Endodermal cell (in vitro differentiated cells): ENCODE measurements at regions not wholly inside any gene's neighbourhood (a gene's known extent, or its start where the extent isn't known, plus 50 kb on each side); places are given as distances from the start of the nearest gene placed in this dataset.

Experiments
- DNase-seq: peaks from one replicate; pipeline ENCODE4 v3.0.0-alpha.2; 2017
- H3K27ac ChIP-seq: 2 replicates; pipeline ENCODE4 v1.5.1; 2013; ENCODE audit warnings: mild to moderate bottlenecking, low read depth, low read length, moderate library complexity
- H3K27me3 ChIP-seq: 2 replicates; pipeline ENCODE4 v1.6.1; 2013; ENCODE audit warnings: mild to moderate bottlenecking, low read length, moderate library complexity; ENCODE audit not compliant: insufficient read depth, control insufficient read depth, poor library complexity, severe bottlenecking
- H3K36me3 ChIP-seq: 2 replicates; pipeline ENCODE4 v1.7.0; 2013; ENCODE audit warnings: mild to moderate bottlenecking, low read length, moderate library complexity; ENCODE audit not compliant: control insufficient read depth, insufficient read depth
- H3K4me1 ChIP-seq: one replicate; pipeline ENCODE4 v1.7.0; 2013; ENCODE audit warnings: low read length; ENCODE audit not compliant: control insufficient read depth, insufficient read depth
- H3K4me3 ChIP-seq: 2 replicates; pipeline ENCODE4 v1.5.1; 2013; ENCODE audit warnings: mild to moderate bottlenecking, low read length, moderate library complexity
- H3K9ac ChIP-seq: 2 replicates; pipeline ENCODE4 v1.6.1; 2013; ENCODE audit warnings: mild to moderate bottlenecking, low read length, moderate library complexity; ENCODE audit not compliant: poor library complexity, severe bottlenecking; ENCODE audit errors: extremely low read depth
- H3K9me3 ChIP-seq: 2 replicates; pipeline ENCODE4 v1.6.1; 2013; ENCODE audit warnings: mild to moderate bottlenecking, low read length, moderate library complexity; ENCODE audit not compliant: control insufficient read depth
- H3K27ac Mint-ChIP-seq: 2 replicates; pipeline ENCODE4 v1.8.0; 2020; ENCODE audit warnings: mixed read lengths
- H3K27me3 Mint-ChIP-seq: 2 replicates; pipeline ENCODE4 v1.8.0; 2021; ENCODE audit warnings: mild to moderate bottlenecking, mixed read lengths; ENCODE audit not compliant: insufficient read depth
- H3K36me3 Mint-ChIP-seq: 2 replicates; pipeline ENCODE4 v1.8.0; 2020; ENCODE audit warnings: low read depth, mixed read lengths
- H3K4me1 Mint-ChIP-seq: 2 replicates; pipeline ENCODE4 v1.8.0; 2020; ENCODE audit warnings: mixed read lengths
- H3K4me3 Mint-ChIP-seq: 2 replicates; pipeline ENCODE4 v1.8.0; 2020; ENCODE audit warnings: mild to moderate bottlenecking, moderate library complexity, mixed read lengths
- H3K9me3 Mint-ChIP-seq: 2 replicates; pipeline ENCODE4 v1.8.0; 2020; ENCODE audit warnings: mild to moderate bottlenecking, mixed read lengths
- WGBS, 2 experiments: methylation state at CpG; one replicate each; pipeline versions ENCODE4 v1.1.5 to v1.1.7; 2013; ENCODE audit warnings: missing lambda C conversion rate in 2 of 2, mixed read lengths in 1 of 2; ENCODE audit not compliant: insufficient coverage in 1 of 2, insufficient read length in 1 of 2; 5-methylcytosine and 5-hydroxymethylcytosine counted together
- TF ChIP-seq, protein P1 (sequence below): fragments of 200-600 bp; sonication (generic); conservative IDR thresholded peaks from 2 replicates; pipeline ENCODE4 v1.5.0; 2021; ENCODE audit warnings: antibody characterized with exemption, mild to moderate bottlenecking

DNA sequence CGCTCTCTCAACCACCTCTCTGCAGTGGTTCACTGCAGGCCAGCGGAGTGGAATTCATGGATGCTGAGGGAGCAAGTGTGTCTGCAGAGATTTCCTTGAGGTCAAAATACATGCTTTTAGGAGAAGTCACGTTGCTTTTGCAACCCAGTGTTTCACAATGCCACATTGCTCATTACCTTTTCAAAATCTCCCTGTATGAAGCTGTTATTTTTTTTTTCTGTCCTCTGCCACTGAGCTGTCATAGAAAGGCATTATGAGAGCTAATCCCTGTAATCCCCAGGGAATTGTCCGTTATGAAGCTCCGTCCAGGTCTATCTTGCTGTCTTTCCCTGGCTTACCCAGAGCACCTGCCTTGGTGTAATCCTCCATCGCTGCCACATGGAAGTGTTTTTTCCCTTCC is 60.5 kb upstream of the SLC22A23 start:
- Mint-ChIP-seq H3K27ac (no peak overlapping the region), H3K27me3 (peaks cover 19% of the 10 kb centered on the region), H3K4me1 (peaks cover 2% of the 10 kb centered on the region), H3K4me3 (no peak overlapping the region), H3K9me3 (peaks cover 3% of the 10 kb centered on the region), H3K36me3 (no peaks in the 10 kb centered on the region)
- no peak for DNase-seq
- H3K27me3 ChIP-seq = no peaks in the 10 kb centered on the region
- no peak overlapping the region for H3K4me3 ChIP-seq
- peaks cover 2% of the 10 kb centered on the region for H3K4me1 ChIP-seq
- H3K36me3 ChIP-seq = no peaks in the 10 kb centered on the region
- H3K9ac ChIP-seq = no peak overlapping the region
- peaks cover 6% of the 10 kb centered on the region for H3K9me3 ChIP-seq
- WGBS, 2 experiments = 93 to 98% methylated on average over 5 to 6 of the region's 6 CpGs
- no peak overlapping the region for H3K27ac ChIP-seq
- TF ChIP-seq, protein P1, sequence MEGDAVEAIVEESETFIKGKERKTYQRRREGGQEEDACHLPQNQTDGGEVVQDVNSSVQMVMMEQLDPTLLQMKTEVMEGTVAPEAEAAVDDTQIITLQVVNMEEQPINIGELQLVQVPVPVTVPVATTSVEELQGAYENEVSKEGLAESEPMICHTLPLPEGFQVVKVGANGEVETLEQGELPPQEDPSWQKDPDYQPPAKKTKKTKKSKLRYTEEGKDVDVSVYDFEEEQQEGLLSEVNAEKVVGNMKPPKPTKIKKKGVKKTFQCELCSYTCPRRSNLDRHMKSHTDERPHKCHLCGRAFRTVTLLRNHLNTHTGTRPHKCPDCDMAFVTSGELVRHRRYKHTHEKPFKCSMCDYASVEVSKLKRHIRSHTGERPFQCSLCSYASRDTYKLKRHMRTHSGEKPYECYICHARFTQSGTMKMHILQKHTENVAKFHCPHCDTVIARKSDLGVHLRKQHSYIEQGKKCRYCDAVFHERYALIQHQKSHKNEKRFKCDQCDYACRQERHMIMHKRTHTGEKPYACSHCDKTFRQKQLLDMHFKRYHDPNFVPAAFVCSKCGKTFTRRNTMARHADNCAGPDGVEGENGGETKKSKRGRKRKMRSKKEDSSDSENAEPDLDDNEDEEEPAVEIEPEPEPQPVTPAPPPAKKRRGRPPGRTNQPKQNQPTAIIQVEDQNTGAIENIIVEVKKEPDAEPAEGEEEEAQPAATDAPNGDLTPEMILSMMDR = no peak

DNA sequence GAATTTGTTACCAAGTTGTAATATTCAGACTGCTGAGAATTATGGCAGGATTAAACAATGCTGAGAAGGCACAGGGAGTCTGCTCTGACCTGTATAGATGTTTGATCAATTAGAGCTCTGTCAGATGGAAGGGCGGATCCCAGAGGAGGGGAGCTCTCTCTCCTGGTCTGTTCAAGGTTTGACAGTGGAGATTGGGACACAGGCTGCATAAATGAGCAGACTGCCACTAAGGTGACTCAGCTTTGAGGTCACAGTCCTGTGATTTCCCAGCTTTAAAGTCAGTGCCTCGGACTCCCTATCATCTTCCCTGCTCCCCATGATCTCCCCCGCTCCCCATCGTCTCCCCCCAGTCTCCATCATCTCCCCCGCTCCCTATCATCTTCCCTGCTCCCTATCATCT is 59.2 kb upstream of the SLC22A23 start:
- Mint-ChIP-seq H3K4me1 (peaks cover 12% of the 10 kb centered on the region), H3K27ac (no peak overlapping the region), H3K9me3 (peaks cover 3% of the 10 kb centered on the region), H3K36me3 (no peaks in the 10 kb centered on the region), H3K27me3 (peaks cover 19% of the 10 kb centered on the region), H3K4me3 (no peak overlapping the region)
- H3K27me3 ChIP-seq = no peaks in the 10 kb centered on the region
- H3K36me3 ChIP-seq = no peaks in the 10 kb centered on the region
- WGBS, 2 experiments = 82 to 94% methylated on average over 2 to 5 of the region's 5 CpGs
- H3K9me3 ChIP-seq = peaks cover 6% of the 10 kb centered on the region
- H3K4me3 ChIP-seq = no peak overlapping the region
- TF ChIP-seq, protein P1 = no peak
- DNase-seq = no peak
- no peak overlapping the region for H3K9ac ChIP-seq
- no peak overlapping the region for H3K27ac ChIP-seq
- H3K4me1 ChIP-seq = peaks cover 8% of the 10 kb centered on the region

DNA sequence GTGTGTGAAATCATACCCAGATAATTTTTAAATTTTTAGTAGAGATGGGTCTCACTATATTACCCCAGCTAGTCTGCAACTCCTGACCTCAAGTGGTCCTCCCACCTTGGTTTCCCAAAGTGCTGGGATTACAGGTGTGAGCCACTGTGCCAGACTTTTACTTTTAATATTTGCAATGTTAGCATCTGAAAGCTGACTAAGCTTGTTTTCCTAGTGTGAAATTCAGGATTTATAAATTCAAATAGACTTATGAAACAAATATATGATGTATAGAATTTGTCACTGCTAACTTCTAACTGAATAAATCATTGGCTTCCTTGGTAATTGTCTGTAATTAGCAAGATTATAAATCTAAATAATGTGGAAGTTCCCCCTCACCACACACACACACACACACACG is 58.8 kb upstream of the SLC22A23 start:
- H3K4me1 Mint-ChIP-seq = peaks cover 14% of the 10 kb centered on the region
- peaks cover 8% of the 10 kb centered on the region for H3K4me1 ChIP-seq
- H3K27ac ChIP-seq = no peak overlapping the region
- H3K9ac ChIP-seq = no peak overlapping the region
- peaks cover 6% of the 10 kb centered on the region for H3K9me3 ChIP-seq
- H3K9me3 Mint-ChIP-seq = peaks cover 3% of the 10 kb centered on the region
- WGBS, 2 experiments = 100% methylated on average over 1 of the region's 1 CpG; no CpG with 5 or more reads in 1 of the 2 experiments
- H3K27me3 ChIP-seq = no peaks in the 10 kb centered on the region
- TF ChIP-seq, protein P1 = no peak
- H3K36me3 Mint-ChIP-seq = no peaks in the 10 kb centered on the region
- H3K27ac Mint-ChIP-seq = no peak overlapping the region
- no peak overlapping the region for H3K4me3 Mint-ChIP-seq
- H3K36me3 ChIP-seq = no peaks in the 10 kb centered on the region
- DNase-seq = no peak
- H3K27me3 Mint-ChIP-seq = peaks cover 19% of the 10 kb centered on the region
- H3K4me3 ChIP-seq = no peak overlapping the region
